Mucosa of rectum (tissue), 2 donors: ENCODE measurements at regions not wholly inside any gene's neighbourhood (a gene's known extent, or its start where the extent isn't known, plus 50 kb on each side); places are given as distances from the start of the nearest gene placed in this dataset.

Source experiments
- H3K27ac ChIP-seq, 2 donors: one replicate each; pipeline ENCODE4 v1.7.0; 2013; ENCODE audit warnings: inconsistent platforms in 2 of 2, low read depth in 2 of 2, low read length in 2 of 2
- H3K27me3 ChIP-seq, 2 donors: one replicate each; pipeline ENCODE4 v1.7.0; 2013; ENCODE audit warnings: low read length in 2 of 2; ENCODE audit not compliant: control insufficient read depth in 2 of 2, insufficient read depth in 2 of 2
- H3K36me3 ChIP-seq, 2 donors: one replicate each; pipeline ENCODE4 v1.7.0; 2013; ENCODE audit warnings: low read length in 2 of 2; ENCODE audit not compliant: control insufficient read depth in 2 of 2, insufficient read depth in 2 of 2
- H3K4me1 ChIP-seq, 2 donors: one replicate each; pipeline ENCODE4 v1.7.0; 2013; ENCODE audit warnings: low read length in 2 of 2, mild to moderate bottlenecking in 1 of 2; ENCODE audit not compliant: control insufficient read depth in 2 of 2, insufficient read depth in 2 of 2
- H3K4me3 ChIP-seq, 2 donors: one replicate each; pipeline ENCODE4 v1.7.0; 2013; ENCODE audit warnings: low read length in 2 of 2
- H3K9ac ChIP-seq, 2 donors: one replicate each; pipeline ENCODE4 v1.7.0; 2013; ENCODE audit warnings: low read length in 2 of 2, low read depth in 1 of 2, mild to moderate bottlenecking in 1 of 2
- H3K9me3 ChIP-seq, 2 donors: one replicate each; pipeline ENCODE4 v1.7.0; 2013; ENCODE audit warnings: low read length in 2 of 2; ENCODE audit not compliant: control insufficient read depth in 2 of 2
- donor health status: healthy.
- donor health status: Normal muscosa, but diverticular disease.

- Histone ChIP-seq H3K9me3 (no peaks in the 10 kb centered on the region), H3K36me3 (no peaks in the 10 kb centered on the region), H3K27ac (no peak overlapping the region), H3K4me3 (no peak overlapping the region), H3K4me1 (no peaks in the 10 kb centered on the region), H3K27me3 (peaks cover 0 to 2% of the 10 kb centered on the region in 2 donors), H3K9ac (no peak overlapping the region)
Observed at GRCh38 chr22:23376256-23376655, 195.9 kb downstream of the BCR start.

GRCh38 chr22:23375031-23375827, 194.9 kb downstream of the BCR start:
- H3K27ac ChIP-seq, result no peak overlapping the region

GRCh38 chr22:23373601-23374000, 193.3 kb downstream of the BCR start:
- no peak overlapping the region for H3K9ac ChIP-seq
- no peak overlapping the region for H3K27ac ChIP-seq
- H3K4me3 ChIP-seq, result no peak overlapping the region
- no peaks in the 10 kb centered on the region for H3K36me3 ChIP-seq
- peaks cover 0 to 4% of the 10 kb centered on the region in 2 donors for H3K27me3 ChIP-seq
- no peaks in the 10 kb centered on the region for H3K9me3 ChIP-seq
- H3K4me1 ChIP-seq, result no peaks in the 10 kb centered on the region

More at GRCh38 chr22:23375031-23375827, 194.9 kb downstream of the BCR start:
- Histone ChIP-seq H3K4me1 (no peaks in the 10 kb centered on the region), H3K9me3 (no peaks in the 10 kb centered on the region), H3K9ac (no peak overlapping the region), H3K4me3 (no peak overlapping the region), H3K27me3 (peaks cover 0 to 2% of the 10 kb centered on the region in 2 donors), H3K36me3 (no peaks in the 10 kb centered on the region)

GRCh38 chr22:23370251-23370650, 189.9 kb downstream of the BCR start:
- Histone ChIP-seq H3K9ac (no peak overlapping the region), H3K27ac (no peak overlapping the region), H3K4me3 (no peak overlapping the region), H3K9me3 (no peaks in the 10 kb centered on the region), H3K36me3 (no peaks in the 10 kb centered on the region), H3K27me3 (peaks cover 0 to 2% of the 10 kb centered on the region in 2 donors), H3K4me1 (no peaks in the 10 kb centered on the region)

- no peak overlapping the region for H3K27ac ChIP-seq
Observed at GRCh38 chr22:23369054-23369685, 188.9 kb downstream of the BCR start.

More at GRCh38 chr22:23369054-23369685, 188.9 kb downstream of the BCR start:
- Histone ChIP-seq H3K4me1 (no peaks in the 10 kb centered on the region), H3K36me3 (no peaks in the 10 kb centered on the region), H3K9me3 (no peaks in the 10 kb centered on the region), H3K4me3 (no peak overlapping the region), H3K9ac (no peak overlapping the region), H3K27me3 (peaks cover 0 to 2% of the 10 kb centered on the region in 2 donors)
